GM12874 (cell line): ENCODE measurements at regions not wholly inside any gene's neighbourhood (a gene's known extent, or its start where the extent isn't known, plus 50 kb on each side); places are given as distances from the start of the nearest gene placed in this dataset.

Experiments used
- TF ChIP-seq, protein P1 (sequence below): IDR thresholded peaks from 2 replicates; pipeline ENCODE4 v1.5.1; 2011; ENCODE audit warnings: low read depth, mild to moderate bottlenecking, control low read depth, low read length, moderate library complexity; ENCODE audit not compliant: insufficient read depth

- TF ChIP-seq, protein P1, sequence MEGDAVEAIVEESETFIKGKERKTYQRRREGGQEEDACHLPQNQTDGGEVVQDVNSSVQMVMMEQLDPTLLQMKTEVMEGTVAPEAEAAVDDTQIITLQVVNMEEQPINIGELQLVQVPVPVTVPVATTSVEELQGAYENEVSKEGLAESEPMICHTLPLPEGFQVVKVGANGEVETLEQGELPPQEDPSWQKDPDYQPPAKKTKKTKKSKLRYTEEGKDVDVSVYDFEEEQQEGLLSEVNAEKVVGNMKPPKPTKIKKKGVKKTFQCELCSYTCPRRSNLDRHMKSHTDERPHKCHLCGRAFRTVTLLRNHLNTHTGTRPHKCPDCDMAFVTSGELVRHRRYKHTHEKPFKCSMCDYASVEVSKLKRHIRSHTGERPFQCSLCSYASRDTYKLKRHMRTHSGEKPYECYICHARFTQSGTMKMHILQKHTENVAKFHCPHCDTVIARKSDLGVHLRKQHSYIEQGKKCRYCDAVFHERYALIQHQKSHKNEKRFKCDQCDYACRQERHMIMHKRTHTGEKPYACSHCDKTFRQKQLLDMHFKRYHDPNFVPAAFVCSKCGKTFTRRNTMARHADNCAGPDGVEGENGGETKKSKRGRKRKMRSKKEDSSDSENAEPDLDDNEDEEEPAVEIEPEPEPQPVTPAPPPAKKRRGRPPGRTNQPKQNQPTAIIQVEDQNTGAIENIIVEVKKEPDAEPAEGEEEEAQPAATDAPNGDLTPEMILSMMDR, result no peak
Measured at GRCh38 chr11:19559746-19560145, 152.9 kb upstream of the NAV2 start.

DNA sequence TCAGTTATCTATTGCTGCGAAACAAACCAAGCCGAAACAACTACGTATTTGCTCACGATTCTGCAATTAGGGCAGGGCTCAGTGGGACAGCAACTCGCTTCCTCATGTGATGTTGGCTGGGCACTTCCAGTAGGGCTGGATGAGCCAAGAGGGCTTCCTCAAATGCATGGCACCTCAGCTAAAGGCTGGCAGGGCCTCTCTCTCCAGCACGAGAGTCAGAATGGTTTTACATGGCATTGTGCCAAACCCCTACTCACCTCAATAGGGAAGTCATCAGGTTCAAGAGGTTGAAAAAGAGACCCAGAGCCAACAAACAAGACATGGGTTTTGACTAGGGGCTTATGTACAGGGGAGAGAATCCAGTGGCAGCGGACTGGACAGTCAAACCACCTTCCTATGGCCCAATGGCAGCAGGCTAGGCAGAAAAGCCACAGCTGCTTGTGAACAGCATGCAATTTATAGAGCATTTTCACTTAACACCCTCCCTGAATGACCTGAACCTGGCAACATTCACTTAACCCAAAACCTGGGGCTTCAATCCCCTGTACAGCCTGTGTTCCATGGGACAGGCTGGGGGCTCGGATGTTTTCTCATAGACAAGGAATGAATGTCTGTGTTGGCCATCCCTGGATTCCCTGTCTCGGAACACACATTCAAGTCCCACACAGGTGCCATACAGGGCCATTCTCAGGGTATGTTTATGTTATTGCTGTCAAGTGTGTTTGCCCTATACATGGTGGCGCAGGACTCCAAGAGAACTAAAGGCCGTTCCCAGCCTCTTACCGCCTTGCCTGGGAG is 154.2 kb upstream of the NAV2 start:
- TF ChIP-seq, protein P1, result no peak

DNA sequence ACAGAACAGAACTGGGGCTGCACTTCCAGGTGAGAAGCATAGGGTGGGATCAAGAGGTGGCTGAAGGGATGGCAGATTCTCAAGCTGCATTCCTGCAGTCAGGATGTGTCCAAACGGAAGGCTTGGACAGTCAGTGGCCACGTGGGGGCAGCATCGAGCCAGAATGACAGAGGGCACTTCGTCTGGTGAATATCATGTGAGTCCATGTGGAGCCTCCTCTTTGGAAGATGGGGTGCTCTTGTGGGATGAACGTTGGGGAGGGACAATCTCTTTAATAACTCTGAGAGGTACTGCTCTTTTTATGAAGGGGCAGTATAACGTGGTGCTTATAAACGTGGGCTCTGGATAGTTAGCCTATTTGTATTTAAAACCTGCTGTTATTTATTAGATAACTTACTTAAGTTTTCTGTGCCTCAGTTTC is 154.9 kb upstream of the NAV2 start:
- TF ChIP-seq, protein P1, result peak; percentile 84

DNA sequence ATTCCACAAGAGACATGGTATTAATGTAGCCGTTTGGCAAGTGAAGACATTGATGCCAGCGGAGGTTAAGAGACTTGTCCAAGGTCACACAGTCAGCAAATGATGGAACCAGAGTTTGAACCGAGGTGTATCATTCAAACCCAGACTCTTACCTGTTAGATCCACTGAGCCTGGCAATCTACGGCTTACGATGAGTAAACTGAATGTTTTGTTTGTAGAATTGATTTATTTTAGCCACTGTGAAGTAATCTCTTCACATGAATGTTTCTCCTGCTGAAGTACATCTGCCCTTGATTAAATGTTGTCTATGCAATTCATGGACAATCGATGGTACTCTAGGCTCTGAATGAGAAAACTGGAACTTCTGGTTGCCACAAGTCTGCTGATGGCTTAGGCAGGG is 155.5 kb upstream of the NAV2 start:
- TF ChIP-seq, protein P1, result no peak

- TF ChIP-seq, protein P1, result no peak
Measured at GRCh38 chr11:19555266-19555665, 157.4 kb upstream of the NAV2 start.

DNA sequence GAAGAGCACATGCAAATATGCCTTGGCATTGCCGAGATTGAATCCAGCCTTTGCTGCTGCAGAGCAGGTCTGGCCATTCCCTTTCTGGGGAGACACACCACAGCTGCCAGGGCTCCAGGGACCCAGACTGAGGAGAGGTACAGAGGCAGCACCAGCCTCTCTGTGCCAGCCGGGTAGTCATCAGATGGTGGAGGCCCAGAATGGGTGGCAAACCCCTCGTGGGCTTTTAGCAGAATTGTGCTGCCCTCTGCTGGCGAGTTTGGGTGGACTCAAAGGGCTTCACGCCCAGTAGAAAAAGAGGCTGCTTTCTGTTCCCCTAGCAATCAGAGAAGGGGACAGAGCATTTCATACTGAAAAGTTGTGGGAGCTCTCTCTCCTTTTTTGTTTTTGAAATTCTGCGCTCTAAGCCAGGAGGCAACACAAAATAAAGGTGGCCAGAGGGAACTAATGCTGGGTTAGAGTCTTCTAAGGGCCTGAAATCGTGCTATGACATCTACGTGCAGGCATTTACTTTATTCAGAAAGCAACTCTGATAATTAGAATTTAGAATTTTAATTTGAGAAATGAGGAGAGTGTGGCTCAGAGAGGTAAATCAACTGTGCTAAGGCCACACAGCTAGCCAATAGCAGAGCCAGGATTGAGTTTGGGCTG is 158.8 kb upstream of the NAV2 start:
- TF ChIP-seq, protein P1, result peak; percentile 77

DNA sequence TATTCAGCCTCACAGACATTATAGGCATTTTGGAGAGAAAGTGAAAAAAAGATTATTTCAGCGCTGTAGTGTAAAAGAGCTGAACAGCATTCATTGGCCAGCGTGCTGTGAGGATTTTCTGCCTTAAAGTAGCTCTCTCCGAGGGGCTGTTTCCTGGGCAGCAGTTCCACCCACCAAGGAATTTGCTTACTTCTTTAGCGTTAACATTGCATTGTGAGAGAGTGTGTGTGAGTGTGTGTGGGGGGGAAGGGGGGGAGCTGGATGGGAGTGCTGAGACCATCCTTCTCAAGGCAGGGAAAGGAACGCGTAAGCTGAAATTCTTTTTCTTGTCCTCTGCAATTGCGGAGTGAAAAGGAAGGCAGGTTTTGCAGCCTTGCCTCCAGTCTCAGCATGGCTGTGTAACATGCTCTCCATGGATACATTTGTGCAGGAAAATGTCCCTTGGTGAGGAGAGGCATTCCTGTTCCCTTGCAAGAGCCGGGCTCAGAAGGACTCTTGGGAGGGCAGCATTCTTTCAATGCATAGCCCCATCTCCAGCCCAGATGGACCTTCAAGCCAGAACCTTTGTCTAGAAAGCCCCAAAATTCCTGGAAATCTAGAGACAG is 159.9 kb upstream of the NAV2 start:
- TF ChIP-seq, protein P1, result no peak
